CD14-positive monocyte (primary cell): ENCODE measurements at regions not wholly inside any gene's neighbourhood (a gene's known extent, or its start where the extent isn't known, plus 50 kb on each side); places are given as distances from the start of the nearest gene placed in this dataset.

Experiments
- DNase-seq, 3 donors: peaks; one replicate each; pipeline ENCODE4 v3.0.0-alpha.2; 2011 to 2022
- H2AFZ ChIP-seq: 2 replicates; pipeline ENCODE4 v1.6.0; 2012; ENCODE audit warnings: mild to moderate bottlenecking, low read depth, low read length, inconsistent platforms; ENCODE audit not compliant: insufficient read depth, poor library complexity, severe bottlenecking
- H3K27ac ChIP-seq, 2 donors: 1 replicate in 1 of 2; 2 replicates in 1 of 2; pipeline ENCODE4 v1.5.1; 2012 to 2013; ENCODE audit warnings: low read length in 2 of 2, control low read depth in 1 of 2, inconsistent platforms in 1 of 2, low read depth in 1 of 2, mild to moderate bottlenecking in 1 of 2
- H3K27me3 ChIP-seq, 2 donors: one replicate each; pipeline versions ENCODE4 v1.6.0 to v1.6.1; 2011 to 2013; ENCODE audit warnings: low read length in 2 of 2; ENCODE audit not compliant: control insufficient read depth in 2 of 2, insufficient read depth in 2 of 2
- H3K36me3 ChIP-seq, 2 donors: replicated peaks in 1 of 2; 1 replicate in 1 of 2; 2 replicates in 1 of 2; pipeline versions ENCODE4 v1.5.1 to v1.6.1; 2012 to 2013; ENCODE audit warnings: low read length in 2 of 2, control low read depth in 1 of 2, inconsistent platforms in 1 of 2, mild to moderate bottlenecking in 1 of 2; ENCODE audit not compliant: insufficient read depth in 2 of 2, control insufficient read depth in 1 of 2
- H3K4me1 ChIP-seq, 2 donors: 1 replicate in 1 of 2; 2 replicates in 1 of 2; pipeline versions ENCODE4 v1.5.1 to v1.6.1; 2012 to 2013; ENCODE audit warnings: low read length in 2 of 2, control low read depth in 1 of 2, inconsistent platforms in 1 of 2, mild to moderate bottlenecking in 1 of 2, moderate library complexity in 1 of 2; ENCODE audit not compliant: insufficient read depth in 2 of 2, control insufficient read depth in 1 of 2
- H3K4me2 ChIP-seq: replicated peaks from 2 replicates; pipeline ENCODE3; 2012; ENCODE audit warnings: low read length, moderate library complexity, mild to moderate bottlenecking; ENCODE audit not compliant: poor library complexity, severe bottlenecking; ENCODE audit errors: extremely low read depth
- H3K4me3 ChIP-seq, 3 experiments: fragments of 200-600 bp in 1 of 3; sonication (generic) in 1 of 3; replicated peaks in 1 of 3; 1 replicate in 2 of 3; 2 replicates in 1 of 3; pipeline ENCODE4 v1.5.1; 2011 to 2013; ENCODE audit warnings: low read length in 3 of 3, mild to moderate bottlenecking in 3 of 3, control low read depth in 2 of 3, low read depth in 2 of 3, inconsistent platforms in 1 of 3, moderate library complexity in 1 of 3
- H3K79me2 ChIP-seq: 2 replicates; pipeline ENCODE4 v1.6.0; 2012; ENCODE audit warnings: mild to moderate bottlenecking, control low read depth, inconsistent platforms, low read length, moderate library complexity; ENCODE audit not compliant: insufficient read depth
- H3K9ac ChIP-seq: 2 replicates; pipeline ENCODE4 v1.6.0; 2017; ENCODE audit warnings: low read length, mild to moderate bottlenecking; ENCODE audit not compliant: insufficient read depth, poor library complexity, severe bottlenecking
- H3K9me3 ChIP-seq, 2 donors: replicated peaks in 1 of 2; 1 replicate in 1 of 2; 2 replicates in 1 of 2; pipeline versions ENCODE4 v1.5.1 to v1.6.1; 2012 to 2013; ENCODE audit warnings: low read length in 2 of 2, control low read depth in 1 of 2; ENCODE audit not compliant: control insufficient read depth in 1 of 2, insufficient read depth in 1 of 2
- H4K20me1 ChIP-seq: 2 replicates; pipeline ENCODE4 v1.6.0; 2012; ENCODE audit warnings: mild to moderate bottlenecking, low read length, control low read depth, moderate library complexity; ENCODE audit not compliant: insufficient read depth
- H3K27ac Mint-ChIP-seq, 7 donors: one replicate each; pipeline ENCODE4 v1.8.0; 2020; ENCODE audit warnings: mild to moderate bottlenecking in 7 of 7, mixed read lengths in 7 of 7, moderate library complexity in 6 of 7, inconsistent platforms in 2 of 7
- H3K27me3 Mint-ChIP-seq, 3 donors: one replicate each; pipeline ENCODE4 v1.8.0; 2021 to 2022; ENCODE audit warnings: low read depth in 3 of 3, mild to moderate bottlenecking in 3 of 3, mixed read lengths in 3 of 3, moderate library complexity in 3 of 3, inconsistent platforms in 1 of 3
- H3K36me3 Mint-ChIP-seq, 2 donors: one replicate each; pipeline ENCODE4 v1.8.0; 2020; ENCODE audit warnings: mixed read lengths in 2 of 2, inconsistent platforms in 1 of 2, mild to moderate bottlenecking in 1 of 2
- H3K4me1 Mint-ChIP-seq: one replicate; pipeline ENCODE4 v1.8.0; 2020; ENCODE audit warnings: mild to moderate bottlenecking, mixed read lengths
- H3K4me3 Mint-ChIP-seq, 2 donors: one replicate each; pipeline ENCODE4 v1.8.0; 2020; ENCODE audit warnings: mild to moderate bottlenecking in 2 of 2, mixed read lengths in 2 of 2, moderate library complexity in 1 of 2
- H3K9me3 Mint-ChIP-seq, 7 donors: one replicate each; pipeline ENCODE4 v1.8.0; 2020 to 2022; ENCODE audit warnings: mixed read lengths in 7 of 7, mild to moderate bottlenecking in 6 of 7, moderate library complexity in 6 of 7, inconsistent platforms in 2 of 7
- WGBS: methylation state at CpG from one replicate; pipeline ENCODE4 v1.1.5; 2013; ENCODE audit warnings: missing lambda C conversion rate; ENCODE audit not compliant: insufficient coverage; 5-methylcytosine and 5-hydroxymethylcytosine counted together
- intact Hi-C, 2 donors: fragments of 100-400 bp; cut with micrococcal nuclease; formaldehyde crosslinking; loops; one replicate each; pipeline versions ENCODE4 v1.15.0 to v1.15.1; 2023
- TF ChIP-seq, protein P1 (sequence below): fragments of 200-600 bp; IDR thresholded peaks from one replicate; pipeline ENCODE4 v1.8.0; 2022; ENCODE audit warnings: antibody characterized with exemption, mild to moderate bottlenecking

DNA sequence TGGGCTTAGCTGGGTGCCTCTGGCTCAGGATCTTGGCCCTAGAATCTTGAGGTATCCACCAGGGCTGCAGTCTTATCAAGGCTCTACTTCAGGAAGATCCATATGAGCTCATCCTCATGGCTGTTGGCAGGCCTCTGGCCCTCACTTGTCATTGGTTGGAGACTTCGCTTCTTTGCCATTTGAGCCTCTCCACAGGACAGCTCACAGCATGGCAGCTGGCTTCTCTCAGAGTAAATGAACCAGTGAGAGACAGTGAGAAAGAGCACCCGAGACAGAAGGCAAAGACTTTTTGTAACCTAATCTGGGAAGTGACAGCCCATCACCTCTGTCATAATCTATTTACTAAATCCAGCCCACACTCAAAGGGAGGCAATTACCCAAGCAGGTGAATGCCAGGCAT lies 236.8 kb downstream of the GPAT3 start:
- no peak overlapping the region for H3K27ac ChIP-seq
- H4K20me1 ChIP-seq: no peaks in the 10 kb centered on the region
- no peaks in the 10 kb centered on the region for H3K4me1 ChIP-seq
- peaks cover 0 to 4% of the 10 kb centered on the region in 2 donors for H3K27me3 ChIP-seq
- no peak overlapping the region for H3K4me3 ChIP-seq
- H3K9me3 ChIP-seq: no peaks in the 10 kb centered on the region
- Mint-ChIP-seq H3K27me3 (peaks cover 5 to 12% (median 9%) of the 10 kb centered on the region in 3 donors), H3K27ac (no peak overlapping the region), H3K4me1 (no peaks in the 10 kb centered on the region), H3K36me3 (no peaks in the 10 kb centered on the region), H3K9me3 (no peaks in the 10 kb centered on the region), H3K4me3 (no peak overlapping the region)
- no peak overlapping the region for H2AFZ ChIP-seq
- TF ChIP-seq, protein P1, sequence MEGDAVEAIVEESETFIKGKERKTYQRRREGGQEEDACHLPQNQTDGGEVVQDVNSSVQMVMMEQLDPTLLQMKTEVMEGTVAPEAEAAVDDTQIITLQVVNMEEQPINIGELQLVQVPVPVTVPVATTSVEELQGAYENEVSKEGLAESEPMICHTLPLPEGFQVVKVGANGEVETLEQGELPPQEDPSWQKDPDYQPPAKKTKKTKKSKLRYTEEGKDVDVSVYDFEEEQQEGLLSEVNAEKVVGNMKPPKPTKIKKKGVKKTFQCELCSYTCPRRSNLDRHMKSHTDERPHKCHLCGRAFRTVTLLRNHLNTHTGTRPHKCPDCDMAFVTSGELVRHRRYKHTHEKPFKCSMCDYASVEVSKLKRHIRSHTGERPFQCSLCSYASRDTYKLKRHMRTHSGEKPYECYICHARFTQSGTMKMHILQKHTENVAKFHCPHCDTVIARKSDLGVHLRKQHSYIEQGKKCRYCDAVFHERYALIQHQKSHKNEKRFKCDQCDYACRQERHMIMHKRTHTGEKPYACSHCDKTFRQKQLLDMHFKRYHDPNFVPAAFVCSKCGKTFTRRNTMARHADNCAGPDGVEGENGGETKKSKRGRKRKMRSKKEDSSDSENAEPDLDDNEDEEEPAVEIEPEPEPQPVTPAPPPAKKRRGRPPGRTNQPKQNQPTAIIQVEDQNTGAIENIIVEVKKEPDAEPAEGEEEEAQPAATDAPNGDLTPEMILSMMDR: no peak
- intact Hi-C loops: no loop called here
- no peak overlapping the region for H3K4me2 ChIP-seq
- no peak overlapping the region for H3K9ac ChIP-seq
- no peak for DNase-seq
- H3K36me3 ChIP-seq: no peaks in the 10 kb centered on the region
- no peaks in the 10 kb centered on the region for H3K79me2 ChIP-seq
- 100% methylated on average over 1 of the region's 2 CpGs for WGBS

DNA sequence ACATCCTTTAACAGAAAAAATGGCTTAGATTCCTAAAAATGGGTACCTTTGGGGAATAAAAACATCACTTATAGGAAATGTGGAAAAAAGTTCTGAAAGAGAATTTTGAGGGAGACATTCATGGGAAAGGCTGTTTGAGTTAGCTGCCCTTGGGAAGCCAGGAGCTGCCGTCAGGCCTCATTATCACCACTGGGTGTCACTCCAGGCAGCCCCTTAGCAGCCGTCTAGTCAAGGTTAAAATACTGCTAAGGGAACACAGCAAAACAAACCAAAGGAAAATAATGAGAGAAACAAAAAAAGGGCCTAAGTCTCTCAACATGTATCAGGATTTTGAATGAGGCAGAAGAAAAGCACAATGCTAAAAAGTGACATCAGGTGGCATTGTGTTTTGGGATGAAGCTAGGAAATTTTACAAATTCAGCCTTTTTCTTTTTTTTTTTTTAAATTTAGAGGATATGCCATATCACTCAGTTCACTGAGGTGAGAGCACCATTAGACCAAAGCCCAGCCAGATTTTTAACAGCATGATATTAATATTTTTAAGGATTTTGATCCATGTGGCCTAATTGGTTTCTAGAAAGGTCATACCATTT lies 235.3 kb downstream of the GPAT3 start:
- H3K4me1 ChIP-seq: no peaks in the 10 kb centered on the region
- 67% methylated on average over 1 of the region's 2 CpGs for WGBS
- H3K4me3 ChIP-seq: no peak overlapping the region
- intact Hi-C loops: no loop called here
- no peaks in the 10 kb centered on the region for H4K20me1 ChIP-seq
- no peaks in the 10 kb centered on the region for H3K4me1 Mint-ChIP-seq
- no peak for DNase-seq
- no peak overlapping the region for H2AFZ ChIP-seq
- no peak overlapping the region for H3K9ac ChIP-seq
- H3K9me3 ChIP-seq: no peaks in the 10 kb centered on the region
- no peak overlapping the region for H3K4me3 Mint-ChIP-seq
- no peaks in the 10 kb centered on the region for H3K9me3 Mint-ChIP-seq
- no peak overlapping the region for H3K4me2 ChIP-seq
- H3K27ac ChIP-seq: no peak overlapping the region
- H3K36me3 ChIP-seq: no peaks in the 10 kb centered on the region
- no peaks in the 10 kb centered on the region for H3K36me3 Mint-ChIP-seq
- peaks cover 0 to 4% of the 10 kb centered on the region in 2 donors for H3K27me3 ChIP-seq
- H3K27ac Mint-ChIP-seq: no peak overlapping the region
- TF ChIP-seq, protein P1: peak; percentile 17
- H3K27me3 Mint-ChIP-seq: peaks cover 5 to 12% (median 9%) of the 10 kb centered on the region in 3 donors
- no peaks in the 10 kb centered on the region for H3K79me2 ChIP-seq
